ENCODE measurements at regions not wholly inside any gene's neighbourhood (a gene's known extent, or its start where the extent isn't known, plus 50 kb on each side); places are given as distances from the start of the nearest gene placed in this dataset.
"Not testable (repeated sequence)": the region's sequence is repeated elsewhere in the genome, so short reads cannot be mapped to it uniquely, and the experiment has no call there.

GRCh38 chr7:152905949-152906348 is 146.4 kb downstream of the ACTR3B start:
- DNase-seq, result no peak

- DNase-seq, result no peak
These were observed 147.7 kb downstream of the ACTR3B start for GRCh38 chr7:152907042-152907761.

DNA sequence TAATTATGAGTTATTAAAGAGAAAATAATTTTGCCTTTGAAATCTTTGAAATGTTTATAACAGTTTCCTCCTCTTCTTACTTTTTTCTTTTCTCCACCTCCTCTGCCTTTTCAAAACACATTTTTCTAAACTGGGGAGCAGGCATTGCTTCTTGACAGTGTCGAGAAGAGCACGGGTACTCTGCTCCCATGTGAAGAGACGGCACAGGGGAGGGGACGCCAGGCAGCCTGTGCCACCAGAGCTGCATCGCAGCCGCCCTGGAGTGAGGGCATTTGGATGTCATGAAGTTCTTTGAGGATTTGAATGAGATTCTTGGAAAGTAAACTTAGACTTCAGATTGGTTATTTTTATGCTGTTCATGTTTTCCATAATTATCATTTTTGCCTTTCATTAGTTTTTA is 149.7 kb downstream of the ACTR3B start:
- DNase-seq, result no peak

DNA sequence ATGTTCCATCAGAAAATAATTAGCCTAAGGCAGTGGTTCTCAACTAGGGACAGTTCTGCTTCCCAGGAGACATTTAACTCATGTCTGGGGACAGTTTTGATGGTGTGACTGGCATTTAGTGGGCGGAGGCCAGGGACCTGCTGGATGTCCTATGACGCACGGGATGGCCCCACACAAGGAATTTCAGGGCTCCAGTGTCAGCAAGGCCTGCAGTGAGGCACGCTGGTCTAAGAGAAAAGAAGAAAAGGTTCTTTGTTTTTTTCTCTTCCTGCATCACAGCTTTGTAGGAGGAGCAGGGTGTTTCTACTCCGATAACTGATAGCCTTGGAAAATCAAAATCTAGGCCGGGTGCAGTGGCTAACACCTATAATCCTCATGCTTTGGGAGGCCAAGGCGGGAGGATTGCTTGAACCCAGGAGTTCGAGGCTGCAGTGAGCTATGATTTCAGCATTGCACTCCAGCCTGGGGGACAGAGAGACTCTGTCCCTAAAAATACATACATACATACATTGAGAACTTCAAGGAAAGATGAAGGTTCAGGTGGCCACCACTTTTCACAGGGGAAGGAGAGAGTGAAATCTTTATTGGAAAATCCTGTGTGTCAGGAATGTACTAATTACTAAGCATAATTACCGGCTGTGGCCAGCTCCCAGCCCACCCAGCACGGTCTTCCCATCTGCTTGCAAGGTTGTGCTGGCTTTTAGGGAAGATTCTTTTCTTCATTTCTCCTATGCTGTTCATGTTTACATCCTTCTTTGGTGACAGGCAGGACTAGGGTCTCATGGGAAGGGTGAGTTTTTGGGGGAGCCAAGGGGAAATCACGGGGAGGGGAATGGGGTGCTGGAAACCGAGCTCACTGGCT is 150.4 kb downstream of the ACTR3B start:
- peak in 1 of 2 experiments; percentile 27 for DNase-seq

DNA sequence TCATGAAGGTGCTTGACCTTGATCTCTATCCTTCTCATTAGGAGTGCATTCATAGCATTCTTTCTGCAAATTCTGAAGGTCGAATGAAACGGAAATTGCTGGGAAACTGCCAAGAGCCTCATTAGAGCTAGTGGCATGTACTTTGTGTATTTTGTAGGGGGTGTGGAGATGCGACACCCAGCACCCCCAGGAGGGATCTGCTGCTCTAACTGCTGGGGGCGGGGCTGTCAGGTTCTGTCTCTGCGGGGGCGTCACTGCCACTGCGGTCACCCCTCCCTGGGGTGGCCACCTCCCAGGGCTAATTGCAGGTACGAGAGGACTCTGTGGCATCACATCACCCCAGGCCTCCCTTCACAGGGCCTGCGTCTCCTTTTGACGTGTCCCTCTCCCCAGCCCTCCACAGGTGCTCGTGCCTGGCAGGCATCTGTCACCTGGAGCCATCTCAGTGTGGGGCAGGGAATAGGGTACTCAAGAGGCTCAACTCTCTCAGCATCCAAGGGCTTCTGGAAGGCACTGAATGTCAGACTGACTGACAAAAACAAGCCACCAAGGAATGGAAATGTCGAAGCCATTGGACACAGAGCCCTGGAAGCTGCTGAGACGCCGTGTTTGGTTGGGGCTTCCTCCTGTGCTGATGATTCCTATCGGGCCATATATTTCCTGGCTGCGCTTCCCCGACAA is 151.1 kb downstream of the ACTR3B start:
- no peak for DNase-seq

- DNase-seq, result no peak
These were observed 151.6 kb downstream of the ACTR3B start for GRCh38 chr7:152911226-152911560.

DNA sequence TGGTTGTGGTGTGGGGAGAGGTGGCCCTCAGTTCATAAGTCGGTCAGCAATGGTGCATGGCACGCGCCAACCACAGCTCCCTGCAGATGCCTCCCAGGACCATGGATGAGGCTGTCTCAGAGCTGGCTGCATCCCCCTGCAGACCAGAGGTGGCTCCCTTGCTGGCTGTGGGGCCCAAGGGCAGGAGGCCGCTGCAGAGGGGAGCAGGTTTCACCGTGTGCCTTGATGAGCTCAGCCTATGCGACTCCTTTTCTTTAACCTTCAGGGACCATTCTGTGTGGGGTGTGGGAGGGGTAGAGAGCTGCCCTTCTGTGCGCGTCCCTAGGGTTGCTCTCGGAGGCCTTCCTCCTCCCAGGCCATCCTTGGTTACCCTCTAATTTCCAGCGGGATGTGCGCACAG is 152.4 kb downstream of the ACTR3B start:
- DNase-seq, result no peak

DNA sequence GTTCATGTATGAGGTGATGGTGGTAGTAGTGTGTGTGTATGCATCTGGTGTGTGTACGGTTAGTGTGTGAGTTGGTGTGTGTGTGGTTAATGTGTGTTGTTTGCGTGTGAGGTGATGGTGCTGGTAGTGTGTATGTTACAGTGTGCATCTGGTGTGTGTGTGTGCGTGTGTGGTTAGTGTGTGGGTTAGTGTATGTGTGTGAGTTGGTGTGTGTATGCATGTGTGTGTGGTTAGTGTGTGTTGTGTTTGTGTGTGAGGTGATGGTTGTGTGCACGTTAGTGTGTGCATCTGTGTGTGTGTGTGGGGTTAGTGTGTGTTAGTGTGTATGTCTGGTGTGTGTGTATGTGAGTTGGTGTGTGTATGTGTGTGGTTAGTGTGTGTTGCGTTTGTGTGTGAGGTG is 153.0 kb downstream of the ACTR3B start:
- DNase-seq, result no peak

DNA sequence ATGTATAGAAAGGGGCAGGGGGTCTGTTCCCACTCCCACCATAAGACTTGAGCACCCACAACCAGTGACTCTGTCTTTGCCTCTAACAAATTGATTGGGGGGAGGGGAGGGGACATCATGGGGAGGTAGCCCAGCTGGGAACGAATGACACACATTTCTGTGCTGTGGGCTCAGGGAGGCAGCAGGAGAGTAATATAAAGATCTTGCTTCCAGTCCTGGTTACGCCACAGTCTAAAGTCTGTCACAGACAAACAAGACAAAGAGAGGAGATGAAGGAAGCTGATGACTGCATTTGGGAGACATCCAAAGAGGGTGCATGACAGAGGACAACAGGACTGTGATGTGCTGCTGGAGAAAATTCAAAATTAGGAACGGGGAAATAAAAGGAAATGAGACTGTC is 153.9 kb downstream of the ACTR3B start:
- DNase-seq, result no peak

DNA sequence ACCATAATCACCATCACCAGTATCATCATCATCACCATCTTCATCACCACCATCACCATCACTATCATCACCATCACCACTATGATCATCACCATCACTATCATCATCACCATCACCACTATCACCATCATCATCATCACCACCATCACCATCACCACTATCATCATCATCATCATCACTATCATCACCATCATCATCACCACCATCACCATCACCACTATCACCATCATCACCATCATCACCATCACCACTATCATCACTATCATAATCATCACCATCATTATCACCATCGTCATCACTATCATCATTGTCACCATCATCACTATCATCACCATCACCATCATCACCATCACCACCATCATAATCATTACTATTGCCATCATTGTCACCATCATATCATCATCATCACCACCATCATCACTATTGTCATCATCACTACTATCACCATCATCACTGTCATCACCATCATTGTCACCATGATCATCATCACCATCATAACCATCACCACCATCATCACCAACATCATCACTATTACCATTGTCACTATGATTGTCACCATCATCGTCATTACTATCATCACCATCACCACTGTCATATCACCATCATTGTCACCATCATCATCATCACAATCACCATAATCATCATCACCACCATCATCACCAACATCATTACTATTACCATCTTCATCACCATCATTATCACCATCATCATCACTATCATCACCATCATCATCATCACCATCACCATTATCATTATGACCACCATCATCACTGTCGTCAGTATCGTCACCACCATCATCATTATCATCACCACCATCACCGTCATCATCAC is 154.7 kb downstream of the ACTR3B start:
- DNase-seq, result no peak

- DNase-seq, result not testable (repeated sequence)
These were observed 155.2 kb downstream of the ACTR3B start for GRCh38 chr7:152914845-152915102.

DNA sequence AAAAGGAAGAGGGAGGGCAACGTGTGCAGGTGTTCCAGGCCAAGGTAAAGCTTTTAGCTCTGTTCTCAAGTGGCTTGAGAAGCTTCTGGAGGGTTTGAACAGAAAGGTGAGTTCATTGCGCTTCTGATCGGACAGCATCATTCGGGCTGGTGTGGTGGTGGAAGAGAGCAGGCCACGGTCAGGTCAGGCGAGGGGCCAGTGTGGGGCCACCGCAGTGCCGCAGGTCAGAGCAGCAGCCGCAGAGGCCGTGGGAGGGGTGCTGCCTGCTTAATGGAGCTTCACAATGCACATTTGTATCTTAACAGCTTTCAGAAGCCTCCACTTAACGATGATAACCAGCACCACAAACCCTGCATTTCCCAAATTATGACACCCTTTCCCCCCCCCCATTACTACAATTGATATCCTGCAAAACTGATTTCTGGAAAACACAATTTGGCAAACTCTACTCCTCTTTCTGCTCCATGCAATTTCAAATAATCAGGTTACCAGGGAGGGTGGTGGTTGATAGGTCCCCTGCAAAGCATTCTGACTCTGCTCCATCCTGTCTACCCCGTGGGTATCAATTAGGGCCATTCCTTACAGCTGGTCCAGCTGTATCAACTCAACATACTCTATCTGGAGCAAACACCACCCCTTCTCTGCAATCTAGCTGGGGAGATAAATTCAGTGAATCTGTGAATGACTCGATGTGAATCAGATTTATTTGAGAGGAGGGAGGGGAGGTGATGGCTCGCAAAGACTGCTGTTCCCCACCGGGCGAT is 162.9 kb downstream of the ACTR3B start:
- DNase-seq, result no peak

GRCh38 chr7:152923711-152924110 is 164.2 kb downstream of the ACTR3B start:
- no peak for DNase-seq

DNA sequence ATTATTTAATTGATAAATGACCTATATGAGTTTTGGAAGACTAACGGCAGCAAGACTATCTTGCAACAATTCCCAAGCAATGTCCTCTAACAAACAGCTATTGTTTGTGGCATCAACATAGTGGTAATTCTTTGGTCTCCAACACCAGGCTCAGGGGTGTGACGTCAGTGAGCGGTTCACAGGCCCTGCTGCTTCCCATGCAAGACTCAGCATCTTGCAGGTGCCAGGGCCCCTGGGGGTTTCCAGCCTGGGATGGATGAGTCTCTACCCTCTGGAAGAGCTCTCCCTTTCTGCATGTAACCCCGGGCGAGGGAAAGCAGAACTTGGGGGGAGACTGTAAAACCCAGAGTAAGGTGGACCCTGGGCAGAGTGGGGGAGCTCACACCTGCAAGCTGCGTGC is 164.7 kb downstream of the ACTR3B start:
- no peak for DNase-seq

- DNase-seq, result no peak
These were observed 165.4 kb downstream of the ACTR3B start for GRCh38 chr7:152924826-152925411.

DNA sequence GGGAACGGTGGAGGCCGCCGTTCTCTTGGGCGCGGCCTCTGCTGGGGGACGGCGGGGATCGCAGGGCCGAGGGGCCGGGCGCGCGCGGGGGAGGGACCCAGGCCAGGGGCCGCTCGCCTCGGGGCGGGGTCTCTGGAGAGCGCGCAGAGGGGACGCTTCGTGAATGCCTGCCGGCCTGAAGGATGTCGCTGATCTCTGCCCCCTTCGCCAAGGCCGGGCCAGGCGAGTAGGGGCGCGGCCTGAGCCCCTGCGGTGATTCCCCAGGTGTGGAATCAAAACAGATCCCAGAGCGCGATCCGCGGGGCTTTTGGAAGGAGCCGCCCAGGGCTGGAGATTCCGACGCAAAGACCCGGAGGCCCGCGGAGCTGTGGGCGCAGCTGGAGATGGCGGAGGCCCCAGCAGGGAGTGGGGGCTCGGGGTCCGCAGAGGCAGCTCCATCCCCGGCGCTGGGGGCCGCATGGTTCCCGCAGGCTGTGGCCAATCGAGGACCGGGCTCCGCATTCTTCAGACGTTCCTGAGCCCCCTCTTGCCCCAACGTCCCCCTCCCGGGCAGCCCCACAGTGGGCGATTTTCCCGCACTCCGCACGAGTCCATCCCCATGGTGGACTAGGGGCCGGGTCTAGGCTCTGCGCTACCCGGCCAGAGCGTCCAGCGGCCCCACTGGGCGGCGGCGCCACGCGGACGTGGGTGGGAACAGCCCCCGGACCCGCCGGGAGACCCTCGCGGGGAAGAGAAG is 166.0 kb downstream of the ACTR3B start:
- DNase-seq, result peak in 1 of 2 experiments; percentile 86

DNA sequence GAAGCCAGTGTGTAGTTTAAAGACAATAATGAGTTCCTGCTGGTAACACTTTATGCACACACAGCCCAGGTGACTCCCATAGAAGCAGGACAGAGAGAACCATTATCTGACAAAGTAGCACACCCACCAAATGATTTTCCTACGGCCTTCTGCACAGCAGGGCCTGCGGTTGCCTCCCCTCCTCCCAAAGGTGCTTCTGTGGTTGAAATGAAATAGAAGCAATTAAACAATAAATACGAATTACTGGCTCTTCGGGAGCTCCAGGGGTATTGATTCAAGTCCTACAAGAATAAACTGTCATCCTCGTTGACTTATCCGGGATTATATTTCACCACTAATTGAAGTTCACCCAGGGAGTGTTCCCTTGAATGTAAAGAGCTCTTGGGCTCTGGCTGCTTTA is 172.1 kb downstream of the ACTR3B start:
- peak; percentile 94 to 95 for DNase-seq

DNA sequence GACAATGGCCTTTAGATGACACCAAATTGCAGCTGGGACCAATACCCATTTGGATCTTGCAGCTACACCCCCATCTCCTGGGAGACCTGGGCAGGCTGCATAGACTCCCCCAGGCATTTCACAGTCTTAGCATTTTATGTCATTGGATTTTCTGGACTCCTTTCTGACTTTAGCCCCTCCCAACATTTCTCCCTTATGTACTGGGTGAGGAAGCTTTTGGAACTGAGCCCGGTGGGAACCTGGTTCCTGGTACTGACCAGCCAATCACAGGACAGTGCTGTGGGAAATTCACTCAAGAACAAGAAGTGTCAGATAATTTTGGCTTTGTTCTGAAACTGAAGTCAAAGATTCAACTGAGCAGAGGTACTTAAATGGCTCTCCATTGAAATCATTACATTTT is 177.7 kb downstream of the ACTR3B start:
- no peak for DNase-seq

DNA sequence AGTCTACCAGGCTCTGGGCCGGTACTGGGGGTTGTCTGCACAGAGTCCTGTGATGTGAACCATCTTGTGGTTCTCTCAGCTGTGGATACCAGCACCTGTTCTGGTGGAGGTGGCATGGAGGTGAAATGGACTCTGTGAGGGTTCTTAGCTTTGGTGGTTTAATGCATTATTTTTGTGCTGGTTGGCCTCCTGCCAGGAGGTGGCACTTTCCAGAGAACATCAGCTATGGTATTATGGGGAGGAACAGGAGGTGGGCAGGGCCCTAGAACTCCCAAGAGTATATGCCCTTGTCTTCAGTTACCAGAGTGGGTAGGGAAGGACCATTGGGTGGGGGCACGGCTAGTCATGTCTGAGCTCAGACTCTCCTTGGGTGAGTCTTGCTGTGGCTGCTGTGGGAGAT is 187.1 kb downstream of the ACTR3B start:
- not testable (repeated sequence) for DNase-seq

GRCh38 chr7:152947686-152948085 is 188.1 kb downstream of the ACTR3B start:
- DNase-seq, result no peak

DNA sequence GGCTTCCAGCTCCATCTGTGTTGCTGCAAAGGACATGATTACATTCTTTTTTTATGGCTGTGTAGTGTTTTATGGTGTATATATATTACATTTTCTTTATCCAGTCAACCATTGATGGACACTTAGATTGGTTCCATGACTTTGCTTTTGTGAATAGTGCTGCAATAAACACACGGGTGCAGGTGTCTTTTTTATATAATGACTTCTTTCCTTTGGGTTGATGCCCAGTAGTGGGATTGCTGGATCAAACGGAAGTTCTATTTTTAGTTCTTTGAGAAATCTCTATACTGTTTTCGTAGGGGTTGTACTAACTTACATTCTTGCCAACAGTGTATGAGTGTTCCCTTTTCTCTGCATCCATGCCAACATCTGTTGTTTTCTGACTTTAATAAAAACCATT is 189.7 kb downstream of the ACTR3B start:
- DNase-seq, result no peak
